SKM-1 (cell line): ENCODE measurements at regions not wholly inside any gene's neighbourhood (a gene's known extent, or its start where the extent isn't known, plus 50 kb on each side); places are given as distances from the start of the nearest gene placed in this dataset.
"Not testable (repeated sequence)": the region's sequence is repeated elsewhere in the genome, so short reads cannot be mapped to it uniquely, and the experiment has no call there.

ENCODE experiments used
- DNase-seq: peaks from one replicate; lab custom pipeline; 2025; ENCODE audit not compliant: unreplicated experiment; lab: John Stamatoyannopoulos, UW

GRCh38 chr11:38746516-38746915 lies 2148.5 kb upstream of the RAG2 start:
- DNase-seq, result not testable (repeated sequence)

- DNase-seq, result no peak
These were observed 2125.3 kb upstream of the RAG2 start for GRCh38 chr11:38723361-38723760.

GRCh38 chr11:38721586-38722315 lies 2123.7 kb upstream of the RAG2 start:
- DNase-seq, result no peak

- no peak for DNase-seq
These were observed 2120.6 kb upstream of the RAG2 start for GRCh38 chr11:38718659-38719058.

GRCh38 chr11:38718049-38718448 lies 2120.0 kb upstream of the RAG2 start:
- DNase-seq, result no peak

- no peak for DNase-seq
These were observed 2113.1 kb upstream of the RAG2 start for GRCh38 chr11:38711110-38711509.

- DNase-seq, result no peak
These were observed 2112.2 kb upstream of the RAG2 start for GRCh38 chr11:38710262-38710661.

- DNase-seq, result no peak
These were observed 2102.1 kb upstream of the RAG2 start for GRCh38 chr11:38700111-38700510.

GRCh38 chr11:38693306-38693705 lies 2095.3 kb upstream of the RAG2 start:
- no peak for DNase-seq

GRCh38 chr11:38690211-38690610 lies 2092.2 kb upstream of the RAG2 start:
- not testable (repeated sequence) for DNase-seq

- no peak for DNase-seq
These were observed 2089.0 kb upstream of the RAG2 start for GRCh38 chr11:38687008-38687407.

- DNase-seq, result no peak
These were observed 2085.4 kb upstream of the RAG2 start for GRCh38 chr11:38683484-38683883.

- no peak for DNase-seq
These were observed 2082.7 kb upstream of the RAG2 start for GRCh38 chr11:38680746-38681145.

GRCh38 chr11:38680166-38680565 lies 2082.1 kb upstream of the RAG2 start:
- no peak for DNase-seq

- DNase-seq, result no peak
These were observed 2074.4 kb upstream of the RAG2 start for GRCh38 chr11:38672445-38672844.

GRCh38 chr11:38667359-38667758 lies 2069.3 kb upstream of the RAG2 start:
- no peak for DNase-seq

GRCh38 chr11:38648604-38649003 lies 2050.6 kb upstream of the RAG2 start:
- no peak for DNase-seq

- DNase-seq, result no peak
These were observed 2048.3 kb upstream of the RAG2 start for GRCh38 chr11:38646382-38646781.

- DNase-seq, result no peak
These were observed 2042.8 kb upstream of the RAG2 start for GRCh38 chr11:38640854-38641253.

- DNase-seq, result no peak
These were observed 2014.7 kb upstream of the RAG2 start for GRCh38 chr11:38612701-38613100.

- DNase-seq, result not testable (repeated sequence)
These were observed 2003.3 kb upstream of the RAG2 start for GRCh38 chr11:38601371-38601770.

- no peak for DNase-seq
These were observed 2000.4 kb upstream of the RAG2 start for GRCh38 chr11:38598418-38598817.

- not testable (repeated sequence) for DNase-seq
These were observed 1997.5 kb upstream of the RAG2 start for GRCh38 chr11:38595359-38596016.
